MM.1S (cell line): ENCODE measurements at regions not wholly inside any gene's neighbourhood (a gene's known extent, or its start where the extent isn't known, plus 50 kb on each side); places are given as distances from the start of the nearest gene placed in this dataset.

Experiments
- DNase-seq: peaks from one replicate; pipeline ENCODE4 v3.0.0-alpha.2; 2015
- H2AFZ ChIP-seq: fragments of 300-600 bp; sonication (generic); 2 replicates; pipeline ENCODE4 v1.6.0; 2016; ENCODE audit warnings: antibody characterized with exemption, low read length
- H3F3A ChIP-seq: fragments of 300-600 bp; sonication (generic); 2 replicates; pipeline ENCODE4 v1.6.1; 2016; ENCODE audit warnings: mild to moderate bottlenecking, antibody characterized with exemption, low read length, moderate library complexity, mixed read lengths; ENCODE audit not compliant: insufficient read depth
- H3K27ac ChIP-seq: fragments of 300-600 bp; sonication (generic); 2 replicates; pipeline ENCODE4 v1.5.1; 2016; ENCODE audit warnings: mild to moderate bottlenecking, low read length
- H3K27me3 ChIP-seq: fragments of 300-600 bp; sonication (generic); replicated peaks from 2 replicates; pipeline ENCODE4 v1.6.0; 2016; ENCODE audit warnings: low read length; ENCODE audit not compliant: insufficient read depth
- H3K36me3 ChIP-seq: fragments of 300-600 bp; sonication (generic); replicated peaks from 2 replicates; pipeline ENCODE4 v1.6.1; 2016; ENCODE audit warnings: mild to moderate bottlenecking, low read length, mixed read lengths; ENCODE audit not compliant: insufficient read depth
- H3K4me1 ChIP-seq: fragments of 300-600 bp; sonication (generic); 2 replicates; pipeline ENCODE4 v1.6.1; 2016; ENCODE audit warnings: low read length, mixed read lengths
- H3K4me2 ChIP-seq: fragments of 300-600 bp; sonication (generic); 2 replicates; pipeline ENCODE4 v1.6.0; 2016; ENCODE audit warnings: low read depth, low read length
- H3K4me3 ChIP-seq: fragments of 300-600 bp; sonication (generic); 2 replicates; pipeline ENCODE4 v1.5.1; 2016; ENCODE audit warnings: low read length, mixed read lengths
- H3K79me2 ChIP-seq: fragments of 300-600 bp; sonication (generic); 2 replicates; pipeline ENCODE4 v1.6.1; 2016; ENCODE audit warnings: mixed run types, low read length, mixed read lengths
- H3K9ac ChIP-seq: fragments of 300-600 bp; sonication (generic); 2 replicates; pipeline ENCODE4 v1.6.1; 2016; ENCODE audit warnings: low read length, mixed read lengths
- H3K9me2 ChIP-seq: fragments of 300-600 bp; sonication (generic); replicated peaks from 2 replicates; pipeline ENCODE4 v1.6.1; 2016; ENCODE audit warnings: mild to moderate bottlenecking, low read length, mixed read lengths; ENCODE audit not compliant: insufficient read depth
- H3K9me3 ChIP-seq: fragments of 300-600 bp; sonication (generic); replicated peaks from 2 replicates; pipeline ENCODE4 v1.6.1; 2016; ENCODE audit warnings: mild to moderate bottlenecking, low read length, mixed read lengths; ENCODE audit not compliant: insufficient read depth
- H4K20me1 ChIP-seq: fragments of 300-600 bp; sonication (generic); 2 replicates; pipeline ENCODE4 v1.6.1; 2016; ENCODE audit warnings: mild to moderate bottlenecking, low read length, moderate library complexity, mixed read lengths; ENCODE audit not compliant: insufficient read depth
- EZH2 ChIP-seq: fragments of 300-600 bp; sonication (generic); optimal IDR thresholded peaks from 2 replicates; pipeline ENCODE3; 2017; ENCODE audit warnings: low read depth, mild to moderate bottlenecking, antibody characterized with exemption, low read length, mixed read lengths
- EZH2phosphoT487 ChIP-seq: fragments of 300-600 bp; sonication (generic); IDR thresholded peaks from 2 replicates; pipeline ENCODE4 v1.6.1; 2018; ENCODE audit warnings: antibody characterized with exemption, low read length
- TF ChIP-seq, protein P1 (sequence below): fragments of 300-600 bp; sonication (generic); IDR thresholded peaks from 2 replicates; pipeline ENCODE4 v1.5.1; 2016; ENCODE audit warnings: antibody characterized with exemption, low read length, mixed read lengths

DNA sequence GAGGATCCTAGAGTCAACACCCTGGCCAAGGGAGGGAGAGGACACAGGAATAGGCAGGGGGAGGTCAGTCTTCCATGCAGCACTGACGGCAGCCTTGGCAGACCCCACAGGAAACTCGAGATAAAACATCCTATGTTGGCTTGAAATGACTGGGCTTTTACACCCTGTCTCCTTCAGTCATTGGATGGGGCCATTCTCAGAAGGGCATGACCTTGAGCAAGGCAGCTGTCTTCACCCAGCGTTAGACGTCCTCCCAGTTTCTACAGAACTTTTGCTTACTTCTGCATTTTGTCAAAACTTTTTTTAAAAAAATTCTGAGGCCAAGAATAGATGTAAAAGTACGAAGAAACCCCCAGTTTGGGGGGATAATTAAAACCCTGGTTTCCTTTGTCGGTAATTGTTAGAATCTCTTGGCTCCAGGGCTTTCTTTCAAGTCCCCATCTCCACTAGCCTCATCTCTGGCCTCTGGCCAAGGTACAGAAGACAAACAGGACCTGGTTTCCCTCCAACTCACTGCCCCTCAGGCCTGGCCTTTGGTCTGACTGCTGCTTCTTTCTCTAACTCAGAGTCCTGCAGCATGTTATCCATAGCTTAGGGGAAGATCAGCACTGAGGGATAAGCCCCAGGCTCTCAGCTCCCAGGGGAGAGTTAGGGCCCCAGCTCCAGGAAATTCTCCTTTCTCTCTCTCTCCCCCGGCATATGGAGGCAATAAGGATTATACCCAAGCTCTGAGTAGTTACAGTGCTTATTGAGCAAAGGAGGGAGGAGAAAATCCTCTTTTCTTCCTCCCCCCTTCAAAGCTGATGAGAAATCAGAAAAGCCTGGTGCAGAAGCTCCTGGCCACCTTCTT is 51.6 kb upstream of the KCND3 start:
- no peak overlapping the region for H2AFZ ChIP-seq
- H3K27me3 ChIP-seq, result no peaks in the 10 kb centered on the region
- H3K9me2 ChIP-seq, result no peaks in the 10 kb centered on the region
- H3K4me1 ChIP-seq, result no peaks in the 10 kb centered on the region
- peak overlapping the region; percentile 8; the same call in 1 of the 2 replicates for H3K27ac ChIP-seq
- TF ChIP-seq, protein P1, sequence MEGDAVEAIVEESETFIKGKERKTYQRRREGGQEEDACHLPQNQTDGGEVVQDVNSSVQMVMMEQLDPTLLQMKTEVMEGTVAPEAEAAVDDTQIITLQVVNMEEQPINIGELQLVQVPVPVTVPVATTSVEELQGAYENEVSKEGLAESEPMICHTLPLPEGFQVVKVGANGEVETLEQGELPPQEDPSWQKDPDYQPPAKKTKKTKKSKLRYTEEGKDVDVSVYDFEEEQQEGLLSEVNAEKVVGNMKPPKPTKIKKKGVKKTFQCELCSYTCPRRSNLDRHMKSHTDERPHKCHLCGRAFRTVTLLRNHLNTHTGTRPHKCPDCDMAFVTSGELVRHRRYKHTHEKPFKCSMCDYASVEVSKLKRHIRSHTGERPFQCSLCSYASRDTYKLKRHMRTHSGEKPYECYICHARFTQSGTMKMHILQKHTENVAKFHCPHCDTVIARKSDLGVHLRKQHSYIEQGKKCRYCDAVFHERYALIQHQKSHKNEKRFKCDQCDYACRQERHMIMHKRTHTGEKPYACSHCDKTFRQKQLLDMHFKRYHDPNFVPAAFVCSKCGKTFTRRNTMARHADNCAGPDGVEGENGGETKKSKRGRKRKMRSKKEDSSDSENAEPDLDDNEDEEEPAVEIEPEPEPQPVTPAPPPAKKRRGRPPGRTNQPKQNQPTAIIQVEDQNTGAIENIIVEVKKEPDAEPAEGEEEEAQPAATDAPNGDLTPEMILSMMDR, result no peak
- TF ChIP-seq EZH2phosphoT487 (no peak), EZH2 (no peak)
- H3K4me2 ChIP-seq, result no peak overlapping the region
- H3K9ac ChIP-seq, result no peak overlapping the region
- no peaks in the 10 kb centered on the region for H4K20me1 ChIP-seq
- DNase-seq, result peak; percentile 52
- no peaks in the 10 kb centered on the region for H3K36me3 ChIP-seq
- no peaks in the 10 kb centered on the region for H3K79me2 ChIP-seq
- H3K9me3 ChIP-seq, result no peaks in the 10 kb centered on the region
- no peaks in the 10 kb centered on the region for H3F3A ChIP-seq
- H3K4me3 ChIP-seq, result no peak overlapping the region

DNA sequence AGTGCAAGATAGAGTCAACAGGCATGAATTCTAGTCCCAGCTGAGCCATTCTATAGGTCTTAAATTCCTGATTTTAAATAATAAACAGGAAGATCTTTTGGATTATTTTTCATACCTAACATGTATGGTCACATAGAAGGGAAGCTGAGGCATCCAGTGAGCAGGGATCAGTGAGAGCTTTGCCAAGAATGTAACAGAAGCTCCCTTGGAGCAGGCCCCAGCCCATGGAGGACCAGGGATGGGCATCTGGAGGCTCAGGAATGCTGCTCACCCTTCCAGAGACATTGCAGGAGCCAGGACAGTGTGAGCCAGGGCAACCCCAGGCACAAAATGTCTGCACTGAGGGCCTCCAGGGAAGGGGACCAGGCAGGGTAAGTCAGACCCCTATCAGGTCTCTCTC is 54.4 kb upstream of the KCND3 start:
- TF ChIP-seq EZH2phosphoT487 (no peak), EZH2 (no peak)
- TF ChIP-seq, protein P1, result no peak
- DNase-seq, result no peak
- H3K9ac ChIP-seq, result no peak overlapping the region
- no peaks in the 10 kb centered on the region for H3K9me3 ChIP-seq
- H3K9me2 ChIP-seq, result no peaks in the 10 kb centered on the region
- no peaks in the 10 kb centered on the region for H3K79me2 ChIP-seq
- H3K4me3 ChIP-seq, result no peak overlapping the region
- H3K27me3 ChIP-seq, result no peaks in the 10 kb centered on the region
- no peaks in the 10 kb centered on the region for H4K20me1 ChIP-seq
- no peak overlapping the region for H3K4me2 ChIP-seq
- H3K36me3 ChIP-seq, result no peaks in the 10 kb centered on the region
- no peaks in the 10 kb centered on the region for H3F3A ChIP-seq
- H3K4me1 ChIP-seq, result no peaks in the 10 kb centered on the region
- no peak overlapping the region for H3K27ac ChIP-seq
- H2AFZ ChIP-seq, result no peak overlapping the region

DNA sequence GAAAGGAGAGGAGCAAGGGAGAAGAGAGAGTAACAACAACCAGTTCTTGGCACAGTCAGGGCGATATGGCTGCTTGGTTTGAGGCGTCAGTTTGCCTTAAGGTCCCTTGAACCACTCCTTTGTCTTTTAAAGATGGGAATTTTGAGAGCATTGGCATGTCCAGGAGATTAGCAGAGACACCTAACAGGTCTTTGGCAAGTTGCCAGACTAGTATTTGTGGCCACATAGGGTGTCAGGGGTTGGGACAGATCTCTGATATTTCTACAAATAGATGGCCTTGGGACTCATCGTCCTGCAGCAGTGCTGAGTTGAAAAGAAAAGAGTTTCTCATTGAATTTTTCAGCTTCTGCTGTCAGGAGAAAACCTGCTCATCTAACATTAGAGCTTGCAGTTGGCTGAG is 55.3 kb upstream of the KCND3 start:
- Histone ChIP-seq H3K9ac (no peak overlapping the region), H3K4me2 (no peak overlapping the region), H3K4me3 (no peak overlapping the region), H3K27me3 (no peaks in the 10 kb centered on the region), H3K9me2 (no peaks in the 10 kb centered on the region), H3K27ac (no peak overlapping the region), H3K79me2 (no peaks in the 10 kb centered on the region), H3F3A (no peaks in the 10 kb centered on the region), H4K20me1 (no peaks in the 10 kb centered on the region), H3K4me1 (no peaks in the 10 kb centered on the region), H2AFZ (no peak overlapping the region), H3K9me3 (no peaks in the 10 kb centered on the region), H3K36me3 (no peaks in the 10 kb centered on the region)
- DNase-seq, result no peak
- no peak for TF ChIP-seq EZH2
- no peak for TF ChIP-seq EZH2phosphoT487
- TF ChIP-seq, protein P1, result no peak
